Endothelial cell of umbilical vein (primary cell): ENCODE measurements at regions not wholly inside any gene's neighbourhood (a gene's known extent, or its start where the extent isn't known, plus 50 kb on each side); places are given as distances from the start of the nearest gene placed in this dataset.

Experiments used
- BruUV-seq: library from RNA; stranded (reverse); fragments of 400-500 nt; replicated peaks from 2 replicates; lab custom pipeline; 2021; lab: Mats Ljungman, UMichigan
- CTCF ChIA-PET: fragments of 300-600, 350-600 bp; sonication (Branson Sonifier 250); formaldehyde crosslinking; loops from one replicate; lab custom pipeline; 2021; ENCODE audit warnings: antibody characterized with exemption, inconsistent platforms; lab: Charles Lee
- POLR2A ChIA-PET: fragments of 300-600, 350-600 bp; sonication (Branson Sonifier 250); formaldehyde crosslinking; loops from one replicate; lab custom pipeline; 2021; ENCODE audit warnings: antibody characterized with exemption, inconsistent platforms; lab: Charles Lee
- DNase-seq: peaks from one replicate; pipeline ENCODE4 v3.0.0-alpha.2; 2011; ENCODE audit warnings: low read depth, low spot score
- FAIRE-seq: peaks from 2 replicates; lab custom pipeline; 2011; peaks lifted over from hg19 to GRCh38; lab: Jason Lieb, UNC
- H2AFZ ChIP-seq: 2 replicates; pipeline ENCODE4 v1.6.0; 2012; ENCODE audit warnings: low read depth, low read length, control low read depth, inconsistent platforms
- H3K27ac ChIP-seq: 2 replicates; pipeline ENCODE4 v1.5.1; 2011; ENCODE audit warnings: low read depth, mild to moderate bottlenecking, control low read depth, low read length, moderate library complexity; ENCODE audit not compliant: insufficient read depth
- H3K27me3 ChIP-seq, 2 experiments: 2 replicates each; pipeline versions ENCODE4 v1.6.0 to v1.6.1; 2011; ENCODE audit warnings: low read length in 2 of 2, mixed read lengths in 1 of 2; ENCODE audit not compliant: control insufficient read depth in 2 of 2, insufficient read depth in 2 of 2
- H3K36me3 ChIP-seq, 2 experiments: 2 replicates in 1 of 2; 3 replicates in 1 of 2; pipeline ENCODE4 v1.5.1; 2011; ENCODE audit warnings: low read length in 2 of 2, mild to moderate bottlenecking in 1 of 2, moderate library complexity in 1 of 2; ENCODE audit not compliant: control insufficient read depth in 2 of 2, insufficient read depth in 2 of 2; ENCODE audit errors: extremely low read depth in 1 of 2
- H3K4me1 ChIP-seq: 3 replicates; pipeline ENCODE4 v1.5.1; 2011; ENCODE audit warnings: mild to moderate bottlenecking, low read length; ENCODE audit not compliant: control insufficient read depth, insufficient read depth; ENCODE audit errors: extremely low read depth
- H3K4me2 ChIP-seq: 2 replicates; pipeline ENCODE4 v1.6.1; 2011; ENCODE audit warnings: low read length, control low read depth, mixed read lengths; ENCODE audit not compliant: insufficient read depth
- H3K4me3 ChIP-seq, 3 experiments: fragments of 200-600 bp in 1 of 3; sonication (generic), shearing (Covaris generic) in 1 of 3; replicated peaks in 1 of 3; 2 replicates each; pipeline ENCODE4 v1.5.1; 2011 to 2016; ENCODE audit warnings: control low read depth in 3 of 3, low read length in 3 of 3, mild to moderate bottlenecking in 2 of 3, inconsistent platforms in 1 of 3, low read depth in 1 of 3, moderate library complexity in 1 of 3; ENCODE audit not compliant: insufficient read depth in 1 of 3
- H3K79me2 ChIP-seq: 2 replicates; pipeline ENCODE4 v1.6.0; 2012; ENCODE audit warnings: low read length, inconsistent platforms; ENCODE audit not compliant: control insufficient read depth, insufficient read depth
- H3K9ac ChIP-seq: replicated peaks from 2 replicates; pipeline ENCODE3; 2011; ENCODE audit warnings: low read length, control low read depth; ENCODE audit not compliant: insufficient read depth; ENCODE audit errors: extremely low read depth
- H3K9me1 ChIP-seq: replicated peaks from 3 replicates; pipeline ENCODE4 v1.6.0; 2011; ENCODE audit warnings: mild to moderate bottlenecking, low read length; ENCODE audit not compliant: control insufficient read depth, insufficient read depth; ENCODE audit errors: extremely low read depth
- H3K9me3 ChIP-seq: replicated peaks from 2 replicates; pipeline ENCODE4 v1.5.1; 2012; ENCODE audit warnings: low read length, inconsistent platforms; ENCODE audit not compliant: control insufficient read depth, insufficient read depth
- H4K20me1 ChIP-seq: replicated peaks from 2 replicates; pipeline ENCODE3; 2011; ENCODE audit warnings: mild to moderate bottlenecking, low read length; ENCODE audit not compliant: control insufficient read depth, insufficient read depth; ENCODE audit errors: extremely low read depth
- CTCF ChIP-seq, 2 donors: IDR thresholded peaks; 1 replicate in 1 of 2; 2 replicates in 1 of 2; pipeline ENCODE4 v1.5.1; 2011; ENCODE audit warnings: low read length in 2 of 2, mild to moderate bottlenecking in 2 of 2, moderate library complexity in 2 of 2, control low read depth in 1 of 2, inconsistent platforms in 1 of 2, low read depth in 1 of 2; ENCODE audit not compliant: insufficient read depth in 1 of 2; ENCODE audit errors: extremely low read depth in 1 of 2
- EZH2 ChIP-seq: IDR thresholded peaks from 2 replicates; pipeline ENCODE4 v1.6.1; 2012; ENCODE audit warnings: borderline replicate concordance, low read depth, mild to moderate bottlenecking, moderate library complexity, low read length, inconsistent platforms; ENCODE audit not compliant: severe bottlenecking
- FOS ChIP-seq: IDR thresholded peaks from 2 replicates; pipeline ENCODE4 v1.6.1; 2011; ENCODE audit warnings: mild to moderate bottlenecking, low read length, moderate library complexity, borderline replicate concordance; ENCODE audit not compliant: insufficient read depth
- GATA2 ChIP-seq: IDR thresholded peaks from 2 replicates; pipeline ENCODE4 v1.7.0; 2011; ENCODE audit warnings: low read depth, mild to moderate bottlenecking, moderate library complexity, mixed read lengths, low read length; ENCODE audit not compliant: insufficient read length, insufficient read depth
- JUN ChIP-seq: IDR thresholded peaks from 2 replicates; pipeline ENCODE4 v1.6.1; 2011; ENCODE audit warnings: borderline replicate concordance, low read depth; ENCODE audit not compliant: insufficient read length, insufficient read depth
- MAX ChIP-seq: IDR thresholded peaks from 2 replicates; pipeline ENCODE4 v1.6.1; 2011; ENCODE audit not compliant: insufficient read depth, insufficient read length
- MYC ChIP-seq: IDR thresholded peaks from one replicate; pipeline ENCODE4 v1.6.1; 2011; ENCODE audit warnings: mild to moderate bottlenecking, low read depth, low read length
- POLR2A ChIP-seq: IDR thresholded peaks from 2 replicates; pipeline ENCODE4 v1.6.1; 2012; ENCODE audit warnings: low read depth, mild to moderate bottlenecking, control low read depth, low read length
- POLR2AphosphoS5 ChIP-seq: IDR thresholded peaks from 2 replicates; pipeline ENCODE4 v1.6.1; 2012; ENCODE audit warnings: low read depth, mild to moderate bottlenecking, control low read depth, low read length, moderate library complexity; ENCODE audit not compliant: insufficient read depth
- dilution Hi-C: fragments of 300-500 bp; cut with MboI; formaldehyde crosslinking; loops from one replicate; pipeline ENCODE4 v1.15.0; 2019; ENCODE audit warnings: low sequenced_read_pairs; ENCODE audit not compliant: extremely low pct_ligation_motif_present
- intact Hi-C: fragments of 100-400 bp; cut with micrococcal nuclease; formaldehyde crosslinking; loops from one replicate; pipeline ENCODE4 v1.10.0; 2022

- CTCF ChIA-PET = no interaction called here
- Histone ChIP-seq H3K27me3 (no peaks in the 10 kb centered on the region), H3K4me2 (no peak overlapping the region), H3K4me1 (no peaks in the 10 kb centered on the region), H3K27ac (no peak overlapping the region), H3K9ac (no peak overlapping the region), H3K79me2 (no peaks in the 10 kb centered on the region), H3K36me3 (no peaks in the 10 kb centered on the region), H3K9me3 (no peaks in the 10 kb centered on the region), H3K9me1 (no peaks in the 10 kb centered on the region), H3K4me3 (no peak overlapping the region), H4K20me1 (no peaks in the 10 kb centered on the region), H2AFZ (no peak overlapping the region)
- FAIRE-seq = no peak
- intact Hi-C loops = no loop called here
- POLR2A ChIA-PET = no interaction called here
- dilution Hi-C loops = no loop called here
- no TSS peak for BruUV-seq
- no peak for TF ChIP-seq POLR2A
- TF ChIP-seq GATA2 = no peak
- TF ChIP-seq CTCF (IDR thresholded peaks at IDR 0.05; ENCODE audit: extremely low read depth in 1 of 2, insufficient read depth in 1 of 2, low read depth in 1 of 2, low read length in 2 of 2) = no peak
- TF ChIP-seq JUN = no peak
- no peak for TF ChIP-seq MYC
- no peak for TF ChIP-seq FOS
- TF ChIP-seq EZH2 = no peak
- TF ChIP-seq POLR2AphosphoS5 = no peak
- TF ChIP-seq MAX = no peak
- DNase-seq = no peak
These were observed 233.9 kb downstream of the SLC4A3 start for GRCh38 chr2:219861307-219861706.
